ENCODE measurements at regions not wholly inside any gene's neighbourhood (a gene's known extent, or its start where the extent isn't known, plus 50 kb on each side); places are given as distances from the start of the nearest gene placed in this dataset.
"Not testable (repeated sequence)": the region's sequence is repeated elsewhere in the genome, so short reads cannot be mapped to it uniquely, and the experiment has no call there.

DNA sequence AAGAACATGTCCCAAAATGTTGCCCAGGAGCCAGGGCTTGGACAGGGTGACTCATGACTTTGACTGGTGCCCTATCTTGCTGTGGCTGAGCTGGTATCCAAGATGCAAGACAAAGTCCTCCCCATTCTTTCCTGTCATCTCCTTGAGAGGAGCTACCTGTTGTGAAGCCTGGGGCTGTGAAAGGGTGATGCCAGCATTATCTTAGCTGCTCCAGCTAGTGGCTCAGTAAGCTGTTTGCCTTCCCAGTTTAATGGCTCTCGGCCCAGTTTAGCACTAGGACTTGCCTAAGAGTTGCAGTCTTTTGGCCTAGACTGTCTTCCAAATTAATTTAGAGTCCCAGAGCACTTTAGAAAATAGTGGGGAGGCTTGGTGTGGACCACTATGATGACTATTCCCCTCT, 424.3 kb upstream of the NRG3 start:
- DNase-seq (ENCODE audit: extremely low read depth in 1 of 11, low read depth in 9 of 11, low spot score in 4 of 11): no peak

DNA sequence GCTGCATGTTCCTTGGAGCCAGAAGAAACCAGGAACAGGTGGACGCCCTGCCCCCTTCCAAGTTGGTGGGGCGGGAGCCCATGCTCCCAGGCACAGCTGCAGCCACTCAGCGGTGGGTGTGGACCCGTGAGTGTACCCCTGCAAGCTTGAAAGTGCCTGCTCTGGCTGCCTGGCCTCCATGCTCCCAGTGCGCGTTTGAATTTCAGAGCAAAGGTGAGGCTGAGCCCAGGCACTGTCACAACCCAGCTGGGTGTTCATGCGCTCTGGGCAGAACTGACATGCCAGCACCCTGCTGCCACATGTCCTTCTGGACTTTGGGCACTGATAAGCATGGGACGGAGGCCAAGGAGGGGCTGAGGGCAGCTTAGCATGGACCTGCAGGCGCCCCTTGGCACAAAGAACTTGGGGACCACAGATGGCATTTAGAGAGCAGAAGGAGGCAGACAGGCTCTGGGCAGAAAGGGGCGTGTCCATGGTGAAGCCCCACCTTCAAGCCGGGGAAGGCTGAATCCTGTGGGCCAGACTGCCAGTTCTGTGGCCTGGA, 402.0 kb upstream of the NRG3 start:
- DNase-seq (ENCODE audit: extremely low read depth in 1 of 11, low read depth in 9 of 11, low spot score in 4 of 11): no peak

DNA sequence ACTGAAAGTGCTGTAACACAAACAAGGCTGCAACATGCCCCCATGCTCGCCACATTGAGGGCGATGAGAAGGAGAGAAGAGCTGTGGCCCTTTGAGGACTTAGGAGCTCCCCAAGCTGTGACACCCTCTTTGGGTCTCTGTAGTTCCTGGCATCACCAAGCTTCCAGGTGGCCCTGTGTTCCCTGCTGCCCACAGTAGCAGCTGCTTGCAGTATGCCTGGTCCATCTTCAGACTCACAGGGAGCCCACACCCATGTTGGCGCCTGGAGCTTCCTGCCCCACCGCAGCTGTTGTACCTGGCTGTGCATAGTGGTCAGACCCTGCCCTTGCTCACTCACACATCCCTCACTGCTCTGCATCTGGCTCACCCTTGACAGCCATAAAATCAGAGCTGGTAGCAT, 401.2 kb upstream of the NRG3 start:
- DNase-seq (ENCODE audit: extremely low read depth in 1 of 11, low read depth in 9 of 11, low spot score in 4 of 11): no peak

DNA sequence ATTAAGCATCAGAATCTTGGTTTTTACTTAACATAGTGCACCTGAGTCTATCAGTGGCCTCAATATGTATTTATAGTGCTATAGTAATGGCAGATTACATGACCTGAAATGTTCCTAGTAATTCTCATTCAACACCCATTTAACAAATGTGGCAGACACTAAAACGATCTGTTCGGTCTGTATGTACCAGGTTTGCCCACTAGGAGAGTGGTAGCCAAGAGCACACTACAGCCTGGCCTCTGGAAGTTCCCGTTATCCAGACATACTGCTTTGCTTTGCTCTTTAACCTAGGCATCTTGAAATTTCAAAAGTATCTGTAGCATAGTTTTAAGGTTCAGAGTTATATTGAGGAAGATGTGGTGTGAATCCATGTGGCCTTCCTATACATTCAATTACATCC, 395.7 kb upstream of the NRG3 start:
- no peak for DNase-seq (ENCODE audit: extremely low read depth in 1 of 11, low read depth in 9 of 11, low spot score in 4 of 11)

DNA sequence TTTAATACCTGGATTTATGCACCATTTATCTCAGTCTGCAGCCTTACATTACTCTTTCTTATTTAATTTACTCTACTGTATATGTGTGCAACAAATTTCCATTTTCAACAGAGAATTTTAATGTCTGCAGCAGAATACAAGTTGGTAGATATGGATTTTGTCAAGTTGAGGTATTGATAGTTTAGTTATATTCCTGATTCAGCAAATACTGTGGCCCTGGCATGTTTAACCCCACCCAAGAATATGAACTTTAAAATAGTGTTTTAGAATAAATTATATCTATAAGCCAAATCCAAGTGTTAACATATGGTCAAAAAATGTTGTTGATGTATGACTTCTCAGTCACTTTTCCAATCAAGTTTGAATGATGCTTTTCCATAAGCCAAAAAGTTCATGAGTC, 378.4 kb upstream of the NRG3 start:
- no peak for DNase-seq (ENCODE audit: extremely low read depth in 1 of 11, low read depth in 9 of 11, low spot score in 4 of 11)

DNA sequence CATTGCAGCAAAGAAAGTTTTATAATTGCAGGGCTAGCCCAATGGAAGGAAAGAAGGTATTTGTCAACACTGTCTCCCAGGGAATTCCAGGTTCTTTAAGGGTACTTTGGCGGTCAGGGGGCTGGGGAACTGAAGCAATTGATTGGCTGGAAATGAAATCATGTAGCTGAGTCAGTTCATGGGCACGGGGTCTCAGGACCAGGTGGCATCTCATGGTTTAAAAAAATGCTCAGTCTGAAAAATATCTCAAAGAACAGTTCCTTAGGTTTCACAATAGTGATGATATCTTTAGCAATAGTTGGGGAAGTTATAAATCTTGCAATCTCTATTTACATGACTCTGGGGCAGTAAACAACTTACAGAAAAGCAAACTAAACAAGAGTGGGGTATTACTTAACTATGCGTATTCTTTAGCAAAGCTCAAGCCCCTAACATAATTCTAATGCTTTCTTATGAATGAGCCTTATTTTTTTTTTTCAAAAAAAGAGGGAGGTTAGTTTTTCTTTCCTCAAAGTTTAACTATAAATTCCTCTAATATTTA, 376.9 kb upstream of the NRG3 start:
- DNase-seq (ENCODE audit: extremely low read depth in 1 of 11, low read depth in 9 of 11, low spot score in 4 of 11): no peak

DNA sequence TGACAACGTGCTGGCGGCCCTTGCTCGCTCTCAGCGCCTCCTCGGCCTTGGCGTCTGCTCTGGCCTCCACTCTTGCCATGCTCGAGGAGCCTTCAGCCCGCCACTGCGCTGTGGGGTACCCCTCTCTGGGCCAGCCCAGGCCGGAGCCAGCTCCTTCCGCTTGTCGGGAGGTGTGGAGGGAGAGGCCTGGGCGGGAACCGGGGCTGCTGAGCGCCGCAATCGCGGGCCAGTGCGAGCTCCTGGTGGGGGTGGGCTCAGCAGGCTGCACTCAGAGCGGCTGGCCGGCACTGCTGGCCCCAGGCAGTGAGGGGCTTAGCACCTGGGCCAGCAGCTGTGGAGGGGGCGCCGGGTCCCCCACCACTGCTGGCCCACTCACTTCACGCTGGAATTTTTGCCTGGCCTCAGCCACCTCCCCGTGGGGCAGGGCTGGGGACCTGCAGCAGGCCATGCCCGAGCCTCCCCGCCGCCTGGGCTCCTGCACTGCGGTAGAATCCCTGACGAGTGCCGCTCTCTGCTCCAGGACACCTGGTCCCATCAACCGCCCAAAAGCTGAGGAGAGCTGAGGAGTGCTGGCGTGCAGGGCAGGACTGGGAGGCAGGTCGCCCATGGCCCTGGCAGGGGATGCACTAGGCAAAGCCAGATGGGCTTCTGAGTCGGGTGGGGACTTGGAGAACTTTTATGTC, 372.2 kb upstream of the NRG3 start:
- no peak for DNase-seq (ENCODE audit: extremely low read depth in 1 of 11, low read depth in 9 of 11, low spot score in 4 of 11)

DNA sequence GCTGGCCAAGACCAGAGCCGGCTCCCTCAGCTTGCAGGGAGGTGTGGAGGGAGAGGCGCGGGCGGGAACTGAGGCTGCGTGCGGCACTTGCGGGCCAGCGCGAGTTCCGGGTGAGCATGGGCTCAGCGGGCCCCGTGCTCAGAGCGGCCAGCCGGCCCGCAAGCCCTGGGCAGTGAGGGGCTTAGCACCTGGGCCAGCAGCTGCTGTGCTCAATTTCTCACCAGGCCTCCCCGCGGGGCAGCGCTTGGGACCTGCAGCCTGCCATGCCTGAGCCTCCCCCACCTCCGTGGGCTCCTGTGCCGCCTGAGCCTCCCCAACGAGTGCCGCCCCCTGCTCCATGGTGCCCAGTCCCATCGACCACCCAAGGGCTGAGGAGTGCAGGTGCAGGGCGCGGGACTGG, 369.2 kb upstream of the NRG3 start:
- DNase-seq (ENCODE audit: extremely low read depth in 1 of 11, low read depth in 9 of 11, low spot score in 4 of 11): not testable (repeated sequence)

DNA sequence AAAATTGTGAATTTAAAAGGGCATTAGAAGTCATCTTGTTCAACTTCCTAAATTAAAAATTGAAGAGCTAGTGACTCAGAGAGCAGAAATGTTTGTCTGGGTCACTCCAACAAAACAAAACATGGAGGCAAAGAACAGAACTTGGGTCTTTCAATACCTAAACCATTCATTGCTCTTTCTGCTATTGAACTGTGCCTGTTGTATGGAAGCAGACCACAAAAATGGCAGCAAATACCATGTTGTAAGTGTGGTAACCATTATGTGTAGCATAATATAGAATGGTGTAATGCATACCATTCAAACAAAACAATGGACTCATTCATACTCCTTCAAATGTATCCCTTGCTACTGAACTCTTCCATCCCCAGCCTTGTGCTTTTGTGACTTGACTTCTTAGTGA, 360.2 kb upstream of the NRG3 start:
- DNase-seq (ENCODE audit: extremely low read depth in 1 of 11, low read depth in 9 of 11, low spot score in 4 of 11): no peak

DNA sequence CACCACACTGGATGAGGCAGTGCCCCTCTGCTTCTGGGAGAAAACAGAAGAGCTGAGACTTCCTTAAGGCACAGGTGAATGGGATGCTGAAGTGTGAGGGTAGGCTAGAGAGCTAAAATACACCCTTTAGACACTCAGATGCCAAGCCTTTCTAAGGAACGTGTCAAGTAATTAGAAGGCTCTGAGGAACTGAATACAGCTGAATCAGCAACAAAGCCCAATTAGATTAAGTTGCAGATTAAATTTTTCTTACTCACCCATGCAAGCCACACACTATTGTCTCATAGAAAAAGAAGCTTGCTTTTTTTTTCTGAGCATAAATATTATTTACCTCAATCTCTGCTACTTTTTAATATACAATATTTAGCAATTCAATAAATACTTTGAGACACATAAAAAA, 354.3 kb upstream of the NRG3 start:
- no peak for DNase-seq (ENCODE audit: extremely low read depth in 1 of 11, low read depth in 9 of 11, low spot score in 4 of 11)

DNA sequence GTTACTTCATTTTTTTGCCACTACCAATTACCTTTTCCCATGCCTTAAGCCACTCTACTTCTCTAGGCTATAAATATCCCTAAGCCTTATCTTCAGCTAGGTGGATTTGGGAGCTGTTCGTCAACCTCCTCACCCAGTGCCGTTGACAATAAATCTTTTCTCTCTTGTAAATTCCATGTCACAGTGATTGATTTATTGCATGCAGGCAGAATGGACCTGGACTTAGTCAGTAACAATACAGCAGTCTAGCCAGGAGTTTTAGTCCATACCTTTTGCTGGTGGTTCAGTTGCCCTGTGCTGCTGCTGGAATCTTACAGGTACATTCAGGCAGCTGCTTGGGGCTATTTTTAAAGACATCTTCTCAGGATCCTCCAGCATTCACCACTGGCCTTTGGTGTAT, 350.5 kb upstream of the NRG3 start:
- DNase-seq (ENCODE audit: extremely low read depth in 1 of 11, low read depth in 9 of 11, low spot score in 4 of 11): no peak

DNA sequence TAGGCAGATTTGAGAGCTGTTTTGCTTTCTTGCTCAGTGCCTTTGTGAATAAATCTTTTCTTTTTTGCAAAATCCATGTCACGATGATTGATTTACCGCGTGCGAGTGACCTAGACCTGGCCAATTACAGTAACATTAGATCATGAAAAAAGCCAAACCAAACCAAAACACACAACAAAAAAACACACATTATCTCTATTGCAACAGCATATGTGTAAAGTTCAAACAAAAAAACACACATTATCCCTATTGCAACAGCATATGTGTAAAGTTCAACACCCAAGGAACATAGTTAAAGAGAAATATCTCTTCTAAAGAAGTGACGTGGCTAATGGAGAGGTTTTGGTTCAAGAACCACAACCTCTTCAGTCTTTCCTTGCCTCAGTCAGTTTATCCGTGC, 342.6 kb upstream of the NRG3 start:
- DNase-seq (ENCODE audit: extremely low read depth in 1 of 11, low read depth in 9 of 11, low spot score in 4 of 11): no peak

DNA sequence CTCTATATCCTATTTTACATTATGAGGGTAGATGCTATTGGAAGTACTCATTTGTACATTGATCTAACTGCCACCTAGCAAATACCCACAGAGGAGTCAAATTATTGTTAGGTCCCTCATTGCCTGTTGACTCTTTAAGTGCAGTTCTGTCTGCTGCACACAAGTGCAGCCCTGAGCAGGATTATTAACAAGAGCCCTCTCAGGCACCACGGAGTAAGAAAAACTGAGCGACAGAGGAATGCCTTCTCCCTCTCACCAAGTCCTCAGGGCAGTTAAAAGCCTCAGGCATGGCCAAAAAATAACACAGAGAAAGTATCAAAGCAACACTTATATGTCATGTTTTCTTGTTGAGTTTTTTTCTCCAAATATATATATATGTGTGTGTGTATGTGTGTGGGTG, 340.0 kb upstream of the NRG3 start:
- no peak for DNase-seq (ENCODE audit: extremely low read depth in 1 of 11, low read depth in 9 of 11, low spot score in 4 of 11)

DNA sequence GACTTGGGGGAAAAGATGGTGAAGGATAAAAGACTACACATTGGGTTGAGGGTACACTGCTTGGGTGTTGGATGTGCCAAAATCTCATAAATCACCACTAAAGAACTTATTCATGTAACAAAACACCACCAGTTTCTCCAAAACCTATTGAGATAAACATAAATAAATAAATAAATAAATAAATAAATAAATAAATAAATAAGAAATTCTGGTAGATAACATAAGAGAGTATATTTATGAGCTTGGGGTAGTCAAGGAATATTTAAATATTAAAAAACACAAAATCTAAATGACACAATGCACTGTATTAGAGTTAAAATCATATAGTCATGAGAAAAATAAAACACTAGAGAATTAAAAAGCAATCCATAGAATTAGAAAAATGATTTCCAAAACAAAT, 333.5 kb upstream of the NRG3 start:
- DNase-seq (ENCODE audit: extremely low read depth in 1 of 11, low read depth in 9 of 11, low spot score in 4 of 11): no peak

DNA sequence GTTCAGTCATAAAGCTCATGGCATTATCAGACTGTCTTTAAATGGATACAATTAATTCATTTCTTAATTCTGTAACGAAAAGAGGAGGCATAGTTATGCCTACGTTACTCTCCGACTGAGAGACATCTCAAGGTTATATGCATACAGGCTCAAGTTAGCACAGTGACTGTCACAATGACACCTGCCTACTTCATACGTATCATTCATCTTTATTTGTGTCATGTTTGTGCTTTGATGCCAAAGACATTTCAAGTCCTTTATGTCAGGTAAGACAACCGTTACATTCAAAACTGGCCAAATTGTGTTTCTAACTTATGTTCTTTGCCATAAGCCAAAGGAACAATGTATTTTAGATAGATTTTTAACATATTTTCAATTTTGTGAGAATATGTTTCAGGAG, 328.8 kb upstream of the NRG3 start:
- no peak for DNase-seq (ENCODE audit: extremely low read depth in 1 of 11, low read depth in 9 of 11, low spot score in 4 of 11)

DNA sequence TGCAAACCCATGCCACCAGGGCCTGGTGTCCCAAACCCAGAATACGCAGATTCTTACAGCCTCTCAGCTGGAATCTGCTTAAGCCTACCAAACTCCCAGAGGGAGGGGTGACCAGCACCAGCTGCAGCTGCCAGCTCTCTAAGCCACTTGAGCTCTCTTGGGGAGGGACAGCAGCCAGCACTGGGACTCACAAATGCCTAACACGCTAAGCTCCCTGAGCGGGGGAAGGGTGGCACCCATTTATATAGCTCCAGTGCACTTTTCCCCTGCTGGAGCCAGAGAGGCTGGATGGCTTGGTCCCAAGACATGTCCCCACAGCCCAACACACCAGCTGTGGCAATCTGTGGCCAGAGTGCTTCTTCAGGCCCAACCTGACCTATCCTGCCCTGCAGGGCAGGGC, 326.8 kb upstream of the NRG3 start:
- no peak for DNase-seq (ENCODE audit: extremely low read depth in 1 of 11, low read depth in 9 of 11, low spot score in 4 of 11)

DNA sequence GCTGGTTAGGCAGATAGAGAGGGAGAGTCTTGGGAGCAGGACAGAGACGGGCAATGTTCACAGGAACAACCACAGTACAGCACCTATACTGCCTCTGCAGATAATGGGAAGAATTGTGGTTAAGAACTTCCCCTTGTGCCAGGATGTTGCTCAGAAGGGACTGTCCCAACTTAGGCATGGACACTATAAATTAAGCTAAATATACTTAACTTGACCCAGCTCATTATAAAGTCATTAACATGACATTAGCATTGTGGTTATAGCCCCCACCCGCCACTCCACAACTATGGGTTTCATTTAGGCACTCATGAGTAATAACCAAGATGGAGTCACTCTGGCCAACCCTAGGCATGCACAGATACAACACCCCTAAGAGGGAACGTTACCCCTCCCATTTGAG, 310.9 kb upstream of the NRG3 start:
- no peak for DNase-seq (ENCODE audit: extremely low read depth in 1 of 11, low read depth in 9 of 11, low spot score in 4 of 11)

DNA sequence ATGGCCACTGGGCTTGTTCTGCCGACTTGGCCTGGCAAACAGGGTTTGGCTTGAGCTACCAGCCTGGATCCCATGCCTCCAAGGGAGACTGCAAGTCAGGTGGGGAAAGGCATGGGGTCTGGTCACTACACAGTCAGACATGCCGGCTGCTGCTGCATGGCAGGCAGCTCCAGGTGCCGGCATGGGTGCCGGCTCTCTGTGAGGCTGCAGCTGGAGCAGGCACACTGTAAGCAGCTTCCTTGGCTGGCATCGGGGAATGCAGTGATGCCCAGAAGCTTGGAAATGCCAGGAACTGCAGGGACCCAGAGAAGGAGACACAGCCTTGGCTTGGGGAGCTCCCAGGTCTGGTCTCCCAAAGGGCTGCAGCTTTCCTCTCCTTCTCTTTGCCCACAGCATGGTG, 305.5 kb upstream of the NRG3 start:
- DNase-seq (ENCODE audit: extremely low read depth in 1 of 11, low read depth in 9 of 11, low spot score in 4 of 11): no peak

DNA sequence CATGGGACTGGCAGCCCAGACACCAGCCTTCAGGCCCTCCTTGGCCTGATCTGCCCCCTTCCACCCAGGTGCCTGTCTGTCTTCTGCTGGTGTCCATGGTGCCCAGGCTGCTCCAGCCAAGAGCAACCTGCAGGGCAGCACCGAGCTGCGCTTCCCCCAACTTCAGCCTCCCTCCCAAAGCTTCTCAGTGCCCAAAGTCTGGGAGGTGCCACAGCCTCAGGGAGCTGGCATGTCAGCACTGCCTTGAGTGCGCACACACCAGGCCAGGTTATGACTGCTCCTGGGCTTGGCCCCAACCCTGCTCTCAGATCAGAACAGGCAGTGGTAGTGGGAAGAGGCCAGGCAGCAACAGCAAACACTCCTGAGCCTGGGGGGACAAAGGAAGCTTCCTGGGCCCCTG, 304.6 kb upstream of the NRG3 start:
- no peak for DNase-seq (ENCODE audit: extremely low read depth in 1 of 11, low read depth in 9 of 11, low spot score in 4 of 11)

DNA sequence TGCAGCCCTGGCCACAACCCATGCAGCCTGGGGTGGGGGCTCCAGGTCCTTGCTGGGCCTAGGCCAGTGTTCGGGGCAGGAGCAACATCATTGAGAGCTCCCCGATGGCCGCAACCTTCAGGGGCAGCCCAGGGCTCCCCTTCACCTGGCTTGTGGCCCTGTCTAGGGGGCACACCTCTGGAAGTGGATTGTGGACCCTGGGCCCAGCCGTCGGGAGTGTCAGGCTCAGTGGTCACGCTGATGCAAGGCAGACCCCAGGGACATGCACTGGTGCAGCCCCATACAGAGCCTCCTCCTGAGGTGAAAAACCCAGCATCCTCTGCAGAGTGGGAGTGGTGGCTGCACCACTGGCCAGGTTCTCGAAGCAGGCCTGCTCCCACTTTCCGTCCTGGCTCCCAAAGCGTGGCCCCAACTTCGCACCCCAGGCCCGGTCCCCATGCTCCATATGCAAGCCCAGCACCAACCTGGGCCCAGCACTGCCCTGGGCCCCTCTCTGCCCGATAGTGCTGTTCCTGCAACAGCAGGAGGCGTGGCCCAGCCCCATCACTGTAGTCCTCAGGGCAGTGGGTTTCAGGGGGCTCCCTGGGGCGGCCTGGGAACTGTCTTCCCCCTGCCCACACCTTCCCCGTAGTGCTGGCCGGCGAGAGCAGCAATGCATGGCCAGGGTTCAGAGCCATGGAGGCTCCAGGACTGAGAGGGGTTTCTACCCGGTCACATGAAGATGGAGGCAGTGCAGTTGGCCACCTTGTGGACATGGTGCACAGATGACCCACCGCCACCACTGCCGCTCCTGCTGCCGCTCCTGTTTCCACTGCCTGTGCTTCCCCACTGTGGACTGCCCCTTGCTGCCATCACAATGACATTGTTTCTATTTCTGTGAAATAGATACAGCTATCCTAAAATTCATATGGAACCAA, 303.9 kb upstream of the NRG3 start:
- no peak for DNase-seq (ENCODE audit: extremely low read depth in 1 of 11, low read depth in 9 of 11, low spot score in 4 of 11)

Measured in renal cortex interstitium (tissue), 11 donors.